ENCODE measurements at regions not wholly inside any gene's neighbourhood (a gene's known extent, or its start where the extent isn't known, plus 50 kb on each side); places are given as distances from the start of the nearest gene placed in this dataset.

DNA sequence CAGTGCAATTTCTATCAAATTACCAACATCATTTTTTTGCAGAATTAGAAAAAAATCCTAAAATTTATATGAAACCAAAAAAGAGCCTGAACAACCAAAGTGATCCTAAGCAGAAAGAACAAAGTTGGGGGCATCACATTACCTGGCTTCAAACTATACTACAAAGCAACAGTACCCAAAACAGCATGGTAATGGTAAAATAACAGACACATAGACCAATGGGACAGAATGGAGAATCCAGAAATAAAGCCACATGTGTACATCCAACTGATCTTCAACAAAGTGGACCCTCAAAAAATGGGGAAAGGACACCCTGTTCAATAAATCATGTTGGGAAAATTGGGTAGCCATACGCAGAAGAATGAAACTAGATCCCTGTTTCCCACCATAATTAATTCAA lies 245.7 kb upstream of the CTAGE1 start:
- TF ChIP-seq, protein P1, sequence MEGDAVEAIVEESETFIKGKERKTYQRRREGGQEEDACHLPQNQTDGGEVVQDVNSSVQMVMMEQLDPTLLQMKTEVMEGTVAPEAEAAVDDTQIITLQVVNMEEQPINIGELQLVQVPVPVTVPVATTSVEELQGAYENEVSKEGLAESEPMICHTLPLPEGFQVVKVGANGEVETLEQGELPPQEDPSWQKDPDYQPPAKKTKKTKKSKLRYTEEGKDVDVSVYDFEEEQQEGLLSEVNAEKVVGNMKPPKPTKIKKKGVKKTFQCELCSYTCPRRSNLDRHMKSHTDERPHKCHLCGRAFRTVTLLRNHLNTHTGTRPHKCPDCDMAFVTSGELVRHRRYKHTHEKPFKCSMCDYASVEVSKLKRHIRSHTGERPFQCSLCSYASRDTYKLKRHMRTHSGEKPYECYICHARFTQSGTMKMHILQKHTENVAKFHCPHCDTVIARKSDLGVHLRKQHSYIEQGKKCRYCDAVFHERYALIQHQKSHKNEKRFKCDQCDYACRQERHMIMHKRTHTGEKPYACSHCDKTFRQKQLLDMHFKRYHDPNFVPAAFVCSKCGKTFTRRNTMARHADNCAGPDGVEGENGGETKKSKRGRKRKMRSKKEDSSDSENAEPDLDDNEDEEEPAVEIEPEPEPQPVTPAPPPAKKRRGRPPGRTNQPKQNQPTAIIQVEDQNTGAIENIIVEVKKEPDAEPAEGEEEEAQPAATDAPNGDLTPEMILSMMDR (IDR thresholded peaks at IDR 0.05; ENCODE audit: insufficient read depth, low read length), result no peak
- no peak for TF ChIP-seq POLR2AphosphoS5 (IDR thresholded peaks at IDR 0.05; ENCODE audit: low read depth)
- TF ChIP-seq GABPA (IDR thresholded peaks at IDR 0.05; ENCODE audit: low read depth), result no peak
- TF ChIP-seq, protein P2, sequence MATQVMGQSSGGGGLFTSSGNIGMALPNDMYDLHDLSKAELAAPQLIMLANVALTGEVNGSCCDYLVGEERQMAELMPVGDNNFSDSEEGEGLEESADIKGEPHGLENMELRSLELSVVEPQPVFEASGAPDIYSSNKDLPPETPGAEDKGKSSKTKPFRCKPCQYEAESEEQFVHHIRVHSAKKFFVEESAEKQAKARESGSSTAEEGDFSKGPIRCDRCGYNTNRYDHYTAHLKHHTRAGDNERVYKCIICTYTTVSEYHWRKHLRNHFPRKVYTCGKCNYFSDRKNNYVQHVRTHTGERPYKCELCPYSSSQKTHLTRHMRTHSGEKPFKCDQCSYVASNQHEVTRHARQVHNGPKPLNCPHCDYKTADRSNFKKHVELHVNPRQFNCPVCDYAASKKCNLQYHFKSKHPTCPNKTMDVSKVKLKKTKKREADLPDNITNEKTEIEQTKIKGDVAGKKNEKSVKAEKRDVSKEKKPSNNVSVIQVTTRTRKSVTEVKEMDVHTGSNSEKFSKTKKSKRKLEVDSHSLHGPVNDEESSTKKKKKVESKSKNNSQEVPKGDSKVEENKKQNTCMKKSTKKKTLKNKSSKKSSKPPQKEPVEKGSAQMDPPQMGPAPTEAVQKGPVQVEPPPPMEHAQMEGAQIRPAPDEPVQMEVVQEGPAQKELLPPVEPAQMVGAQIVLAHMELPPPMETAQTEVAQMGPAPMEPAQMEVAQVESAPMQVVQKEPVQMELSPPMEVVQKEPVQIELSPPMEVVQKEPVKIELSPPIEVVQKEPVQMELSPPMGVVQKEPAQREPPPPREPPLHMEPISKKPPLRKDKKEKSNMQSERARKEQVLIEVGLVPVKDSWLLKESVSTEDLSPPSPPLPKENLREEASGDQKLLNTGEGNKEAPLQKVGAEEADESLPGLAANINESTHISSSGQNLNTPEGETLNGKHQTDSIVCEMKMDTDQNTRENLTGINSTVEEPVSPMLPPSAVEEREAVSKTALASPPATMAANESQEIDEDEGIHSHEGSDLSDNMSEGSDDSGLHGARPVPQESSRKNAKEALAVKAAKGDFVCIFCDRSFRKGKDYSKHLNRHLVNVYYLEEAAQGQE (IDR thresholded peaks at IDR 0.05; ENCODE audit: insufficient replicate concordance, low read depth), result no peak
- TF ChIP-seq SPI1 (IDR thresholded peaks at IDR 0.05; ENCODE audit: borderline replicate concordance, low read depth), result no peak

All from HL-60 (cell line).